ENCODE measurements at regions not wholly inside any gene's neighbourhood (a gene's known extent, or its start where the extent isn't known, plus 50 kb on each side); places are given as distances from the start of the nearest gene placed in this dataset.

DNA sequence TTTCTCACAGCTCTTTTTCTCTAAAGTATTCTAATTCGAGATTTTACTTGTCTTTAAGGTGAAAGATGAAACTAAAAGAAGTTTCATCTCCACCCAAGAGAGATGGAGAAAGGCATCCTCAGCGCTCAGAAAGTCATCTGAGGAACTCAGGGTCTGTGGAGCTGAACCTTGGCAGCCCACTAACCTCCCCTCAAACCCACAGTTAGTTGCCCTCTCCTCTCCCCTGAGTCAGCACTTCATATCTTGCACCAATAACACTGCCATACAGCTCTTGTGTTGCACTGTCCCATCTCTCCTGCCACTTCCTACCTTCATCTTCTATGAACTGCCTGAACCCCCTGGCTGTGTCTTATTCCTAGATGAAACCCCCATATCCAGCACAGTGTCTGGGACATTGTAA, 184.8 kb downstream of the RAB28 start (continued):
- no peak for TF ChIP-seq CUX1 (CRISPR knock-in tag; IDR thresholded peaks at IDR 0.05)
- TF ChIP-seq ERF (CRISPR knock-in tag; IDR thresholded peaks at IDR 0.05): no peak
- no peak for TF ChIP-seq ID3 (CRISPR knock-in tag; IDR thresholded peaks at IDR 0.05)
- TF ChIP-seq ID3 (tag; IDR thresholded peaks at IDR 0.05): no peak
- no peak for TF ChIP-seq CBX1 (IDR thresholded peaks at IDR 0.05; ENCODE audit: low read depth)

GRCh38 chr4:13298655-13299054, 185.5 kb downstream of the RAB28 start:
- CTCF ChIA-PET (ENCODE audit: low intra/inter-chr PET ratio): no interaction called here
- 43% methylated on average over 15 of the region's 15 CpGs for WGBS (ENCODE audit: insufficient coverage, low coverage, missing lambda C conversion rate)
- Histone ChIP-seq H3K4me3 (no peak overlapping the region), H4K20me1 (replicated peaks; ENCODE audit: control insufficient read depth, insufficient read depth, low read length) (no peaks in the 10 kb centered on the region), H3K36me3 (ENCODE audit: control insufficient read depth, insufficient read depth, low read length) (no peaks in the 10 kb centered on the region), H3K9me1 (ENCODE audit: control insufficient read depth, insufficient read depth, low read length) (no peaks in the 10 kb centered on the region), H3K27ac (ENCODE audit: extremely low read depth, low read depth, low read length) (no peak overlapping the region), H3K4me2 (ENCODE audit: insufficient read depth, low read length) (no peak overlapping the region), H3K27me3 (ENCODE audit: control insufficient read depth in 2 of 2, insufficient read depth in 2 of 2, low read length in 2 of 2) (no peaks in the 10 kb centered on the region), H2AFZ (ENCODE audit: low read depth, low read length) (no peak overlapping the region), H3K4me1 (replicated peaks in 1 of 2; ENCODE audit: control insufficient read depth in 2 of 2, insufficient read depth in 2 of 2, low read length in 2 of 2) (no peaks in the 10 kb centered on the region), H3K79me2 (ENCODE audit: control insufficient read depth, insufficient read depth, low read length) (no peaks in the 10 kb centered on the region), H3K9ac (ENCODE audit: insufficient read depth in 1 of 2, low read depth in 2 of 2, low read length in 2 of 2) (no peak overlapping the region), H3K9me3 (replicated peaks; ENCODE audit: control insufficient read depth, insufficient read depth, low read depth, low read length) (peaks cover 3% of the 10 kb centered on the region; the same call in 1 of the 2 replicates)
- ATAC-seq: no peak
- intact Hi-C loops (cut with micrococcal nuclease) (no loop called here), in situ Hi-C loops (cut with MboI) (no loop called here)
- no peak for TF ChIP-seq ZNF445 (CRISPR knock-in tag; IDR thresholded peaks at IDR 0.05; ENCODE audit: low read depth)
- no peak for DNase-seq (ENCODE audit: extremely low read depth in 1 of 4, low spot score in 3 of 4)
- POLR2A ChIA-PET: no interaction called here
- no peak for FAIRE-seq
- BruUV-seq (replicated peaks): no TSS peak

All from K562 (cell line).